Adipocyte (in vitro differentiated cells): ENCODE measurements at regions not wholly inside any gene's neighbourhood (a gene's known extent, or its start where the extent isn't known, plus 50 kb on each side); places are given as distances from the start of the nearest gene placed in this dataset.
"Not testable (repeated sequence)": the region's sequence is repeated elsewhere in the genome, so short reads cannot be mapped to it uniquely, and the experiment has no call there.

Experiments
- DNase-seq: peaks from one replicate; pipeline ENCODE4 v3.0.0-alpha.2; 2015; ENCODE audit warnings: low read depth
- H3K27me3 ChIP-seq: replicated peaks from 2 replicates; pipeline ENCODE4 v1.7.0; 2013; ENCODE audit warnings: mild to moderate bottlenecking, low read length, moderate library complexity; ENCODE audit not compliant: control insufficient read depth, insufficient read depth
- H3K36me3 ChIP-seq: 2 replicates; pipeline ENCODE4 v1.7.0; 2013; ENCODE audit warnings: low read length, mild to moderate bottlenecking, moderate library complexity; ENCODE audit not compliant: control insufficient read depth, insufficient read depth, severe bottlenecking
- H3K4me1 ChIP-seq: 2 replicates; pipeline ENCODE4 v1.7.0; 2013; ENCODE audit warnings: mild to moderate bottlenecking, low read length, moderate library complexity; ENCODE audit not compliant: control insufficient read depth, insufficient read depth
- H3K4me3 ChIP-seq: 2 replicates; pipeline ENCODE4 v1.7.0; 2013; ENCODE audit warnings: mild to moderate bottlenecking, low read length, moderate library complexity
- H3K9ac ChIP-seq: 2 replicates; pipeline ENCODE4 v1.7.0; 2013; ENCODE audit warnings: mild to moderate bottlenecking, low read length, moderate library complexity
- H3K9me3 ChIP-seq: 2 replicates; pipeline ENCODE4 v1.7.0; 2013; ENCODE audit warnings: mild to moderate bottlenecking, low read length, moderate library complexity; ENCODE audit not compliant: control insufficient read depth

DNA sequence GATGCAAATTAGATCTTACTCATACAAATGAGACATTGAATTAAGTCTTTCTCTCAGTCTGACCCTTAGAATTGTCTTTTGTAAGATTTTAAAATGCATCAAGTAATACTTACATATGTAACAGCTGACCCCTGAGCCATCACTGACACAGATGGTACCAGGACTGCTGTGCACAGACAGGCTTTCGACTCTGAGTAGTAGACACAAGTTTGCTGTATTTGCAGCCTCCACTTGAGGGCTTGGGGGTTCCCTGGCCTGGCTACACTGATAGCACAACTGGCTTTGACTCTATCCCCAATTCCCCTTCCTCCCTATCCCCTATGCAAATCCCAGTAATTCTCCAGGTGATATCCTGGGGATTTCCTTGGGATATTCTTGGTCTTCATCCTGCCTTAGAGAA, 200.7 kb downstream of the RPIA start:
- Histone ChIP-seq H3K9ac (no peak overlapping the region), H3K36me3 (no peaks in the 10 kb centered on the region), H3K27me3 (peaks cover 10% of the 10 kb centered on the region), H3K9me3 (no peaks in the 10 kb centered on the region), H3K4me3 (no peak overlapping the region), H3K4me1 (no peaks in the 10 kb centered on the region)
- no peak for DNase-seq

DNA sequence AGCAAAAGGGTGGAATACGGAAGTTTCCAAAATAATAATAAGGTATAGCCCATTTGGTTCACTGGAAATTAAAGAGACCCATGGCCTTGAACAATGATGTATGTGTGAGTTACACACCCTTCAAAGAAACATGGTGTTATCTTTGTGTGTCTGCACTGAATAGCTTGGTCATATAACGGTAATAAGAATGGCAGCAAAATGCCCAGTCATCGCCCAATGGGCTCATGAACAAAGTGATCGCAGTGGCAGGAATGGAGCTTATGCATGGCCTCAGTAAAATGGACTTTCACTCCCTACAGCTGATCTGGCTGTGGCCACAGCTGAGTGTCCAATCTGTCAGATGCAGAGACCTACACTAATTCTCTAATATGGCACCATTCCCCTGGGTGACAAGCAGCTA, 201.3 kb downstream of the RPIA start:
- no peaks in the 10 kb centered on the region for H3K4me1 ChIP-seq
- H3K4me3 ChIP-seq, result no peak overlapping the region
- DNase-seq, result no peak
- H3K9ac ChIP-seq, result no peak overlapping the region
- peaks cover 15% of the 10 kb centered on the region for H3K27me3 ChIP-seq
- no peaks in the 10 kb centered on the region for H3K9me3 ChIP-seq
- no peaks in the 10 kb centered on the region for H3K36me3 ChIP-seq

DNA sequence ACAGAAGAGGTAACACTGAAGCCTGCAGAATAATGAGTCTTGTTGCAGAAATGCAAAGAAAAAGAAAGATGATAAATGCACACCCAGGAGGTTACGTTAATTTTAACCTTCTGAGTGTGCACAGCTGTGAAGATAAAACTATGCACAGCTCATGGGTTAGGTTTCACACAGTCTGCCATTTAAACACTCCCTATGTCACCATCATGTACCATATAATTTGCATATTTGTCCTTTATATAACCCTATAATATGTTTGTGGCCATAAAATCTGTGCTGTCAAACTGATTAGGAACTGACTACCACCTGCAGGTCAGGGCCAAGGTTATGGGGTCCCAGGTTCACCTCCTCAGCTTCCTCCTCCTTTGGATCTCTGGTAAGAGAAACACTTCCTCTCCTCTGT, 205.5 kb downstream of the RPIA start:
- no peak for DNase-seq
- Histone ChIP-seq H3K4me3 (no peak overlapping the region), H3K36me3 (no peaks in the 10 kb centered on the region), H3K4me1 (no peaks in the 10 kb centered on the region), H3K9me3 (no peaks in the 10 kb centered on the region), H3K9ac (no peak overlapping the region), H3K27me3 (peaks cover 40% of the 10 kb centered on the region)

DNA sequence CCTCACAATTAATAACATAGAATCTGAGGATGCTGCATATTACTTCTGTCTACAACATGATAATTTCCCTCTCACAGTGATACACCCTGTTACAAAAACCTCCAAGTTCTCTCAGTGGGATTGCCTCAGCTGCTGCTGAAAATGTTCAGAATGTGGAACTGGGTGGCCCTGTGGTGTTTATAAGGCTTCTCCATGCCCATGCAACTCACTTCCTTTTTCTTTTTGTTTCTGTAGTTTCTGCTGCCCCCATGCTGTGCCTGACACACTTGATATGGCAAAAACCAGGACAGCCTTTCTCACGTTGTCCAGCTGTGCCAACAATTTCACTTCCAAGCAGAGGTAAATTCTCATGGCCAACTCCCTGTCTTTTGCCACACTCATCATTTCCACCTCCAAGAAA, 206.2 kb downstream of the RPIA start:
- no peak overlapping the region for H3K9ac ChIP-seq
- peaks cover 4% of the 10 kb centered on the region for H3K4me1 ChIP-seq
- no peak overlapping the region for H3K4me3 ChIP-seq
- peaks cover 40% of the 10 kb centered on the region for H3K27me3 ChIP-seq
- H3K36me3 ChIP-seq, result no peaks in the 10 kb centered on the region
- H3K9me3 ChIP-seq, result no peaks in the 10 kb centered on the region
- DNase-seq, result no peak

DNA sequence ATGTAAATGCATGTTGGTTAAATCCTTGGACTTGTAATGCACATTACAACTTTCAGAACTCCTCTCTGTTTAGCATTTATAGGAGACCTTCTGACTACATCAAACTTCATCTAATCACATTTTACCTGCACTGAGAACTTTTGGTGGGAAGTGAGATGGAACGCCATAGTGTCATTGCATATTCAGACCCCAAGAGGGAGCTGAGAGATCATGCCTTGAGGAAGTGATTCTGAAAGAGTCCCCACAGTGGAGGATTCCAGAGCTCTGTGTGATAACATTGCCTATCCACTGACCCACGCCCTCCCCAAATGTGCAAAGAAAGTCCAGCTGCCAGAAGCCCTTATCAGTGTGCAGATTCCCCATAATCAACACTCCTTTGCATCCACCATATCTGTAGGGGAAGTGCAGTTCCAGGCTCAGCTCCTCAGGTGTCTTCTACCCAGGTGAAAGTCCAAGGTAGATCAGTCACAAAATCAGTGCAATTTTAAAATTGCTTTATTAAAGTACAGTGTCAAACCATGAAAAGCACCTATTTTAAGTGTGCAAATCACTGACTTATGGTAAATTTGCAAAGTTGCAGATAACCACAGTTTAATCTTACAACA, 212.4 kb downstream of the RPIA start:
- Histone ChIP-seq H3K4me1 (peaks cover 4% of the 10 kb centered on the region), H3K27me3 (peaks cover 20% of the 10 kb centered on the region), H3K4me3 (no peak overlapping the region), H3K9me3 (no peaks in the 10 kb centered on the region), H3K36me3 (no peaks in the 10 kb centered on the region), H3K9ac (no peak overlapping the region)
- peak; percentile 33 for DNase-seq

DNA sequence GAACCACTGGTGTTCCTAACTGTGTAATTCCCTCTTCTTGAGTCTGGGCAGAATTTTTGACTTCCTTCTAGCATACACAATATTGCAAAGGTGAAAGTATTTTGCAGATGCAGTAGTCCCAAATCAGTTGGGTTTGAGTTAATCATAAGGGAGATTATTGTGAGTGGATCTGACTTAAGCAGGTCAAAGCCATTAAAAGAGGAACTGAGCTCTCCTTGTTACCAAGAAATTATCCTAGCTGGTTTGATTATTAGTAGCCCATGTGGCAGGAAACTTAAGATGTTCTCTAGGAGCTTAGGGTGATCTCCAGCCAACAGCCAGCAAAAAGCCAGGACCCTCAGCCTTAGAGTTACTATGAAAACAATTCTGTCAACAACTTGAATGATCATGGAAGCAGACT, 221.8 kb downstream of the RPIA start:
- H3K27me3 ChIP-seq, result peaks cover 7% of the 10 kb centered on the region
- no peak for DNase-seq
- no peaks in the 10 kb centered on the region for H3K36me3 ChIP-seq
- H3K9me3 ChIP-seq, result no peaks in the 10 kb centered on the region
- H3K9ac ChIP-seq, result no peak overlapping the region
- no peak overlapping the region for H3K4me3 ChIP-seq
- H3K4me1 ChIP-seq, result no peaks in the 10 kb centered on the region

DNA sequence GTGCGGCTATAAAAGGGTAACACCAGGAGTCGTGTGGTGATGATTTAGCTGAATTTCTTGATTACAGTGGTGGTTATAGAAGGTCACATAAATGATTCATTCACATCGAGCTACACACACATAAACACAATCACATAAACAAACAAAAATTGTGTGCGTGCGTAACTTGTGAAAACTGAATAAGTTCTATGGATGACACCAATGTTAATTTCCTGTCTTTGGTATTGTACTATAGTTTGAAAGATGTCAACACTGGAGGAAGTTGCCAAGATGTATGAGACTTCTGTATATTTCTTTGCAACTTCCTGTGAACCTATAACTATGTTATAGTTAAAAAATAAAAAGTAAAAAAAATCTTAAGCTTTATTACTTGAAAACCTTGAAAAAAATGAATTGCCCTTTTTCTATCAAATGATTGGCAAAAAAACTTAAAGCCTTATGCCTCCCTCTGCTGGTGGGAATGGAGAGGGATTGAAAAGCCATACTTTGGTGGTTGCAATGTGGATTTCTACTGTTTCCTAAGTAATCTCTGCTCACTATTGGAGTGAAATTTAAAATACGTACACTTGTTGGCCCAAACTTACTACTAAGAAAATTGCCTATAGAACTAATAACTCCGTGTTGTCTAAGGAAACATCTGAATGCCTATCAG, 227.7 kb downstream of the RPIA start:
- no peak overlapping the region for H3K4me3 ChIP-seq
- no peaks in the 10 kb centered on the region for H3K4me1 ChIP-seq
- no peaks in the 10 kb centered on the region for H3K9me3 ChIP-seq
- DNase-seq, result peak; percentile 53
- H3K9ac ChIP-seq, result no peak overlapping the region
- H3K36me3 ChIP-seq, result no peaks in the 10 kb centered on the region
- peaks cover 7% of the 10 kb centered on the region for H3K27me3 ChIP-seq

DNA sequence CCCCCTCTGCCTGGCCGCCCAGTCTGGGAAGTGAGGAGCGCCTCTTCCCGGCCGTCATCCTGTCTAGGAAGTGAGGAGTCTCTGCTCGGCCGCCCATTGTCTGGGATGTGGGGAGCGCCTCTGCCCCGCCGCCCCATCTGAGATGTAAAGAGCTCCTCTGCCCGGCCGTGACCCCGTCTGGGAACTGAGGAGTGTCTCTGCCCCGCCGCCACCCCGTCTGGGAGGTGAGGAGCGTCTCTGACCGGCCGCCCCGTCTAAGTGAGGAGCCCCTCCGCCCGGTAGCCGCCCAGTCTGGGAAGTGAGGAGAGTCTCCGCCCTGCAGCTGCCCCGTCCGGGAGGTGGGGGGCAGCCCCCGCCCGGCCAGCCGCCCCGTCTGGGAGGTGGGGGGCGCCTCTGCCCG, 228.9 kb downstream of the RPIA start:
- not testable (repeated sequence) for DNase-seq, H3K9me3 ChIP-seq, H3K4me1 ChIP-seq, H3K9ac ChIP-seq, H3K27me3 ChIP-seq, H3K4me3 ChIP-seq, H3K36me3 ChIP-seq

DNA sequence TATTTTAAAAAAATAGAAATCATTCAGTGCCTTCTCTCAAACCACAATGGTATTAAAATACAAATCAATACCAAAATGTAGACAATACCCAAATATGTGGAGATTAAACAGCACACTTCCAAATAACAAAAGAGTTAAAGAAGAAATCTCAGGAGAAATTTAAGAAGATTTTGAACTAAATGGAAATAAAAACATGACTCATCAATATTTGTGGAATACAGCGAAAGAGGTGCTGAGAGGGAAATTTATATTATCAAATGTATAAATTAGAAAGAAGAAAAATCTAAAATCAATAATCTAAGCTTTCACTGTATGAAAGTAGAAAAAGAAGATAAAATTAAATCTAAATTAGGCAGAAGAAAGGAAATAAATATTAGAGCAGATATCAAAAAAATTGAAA, 233.1 kb downstream of the RPIA start:
- Histone ChIP-seq H3K9ac (no peak overlapping the region), H3K27me3 (no peaks in the 10 kb centered on the region), H3K9me3 (no peaks in the 10 kb centered on the region), H3K36me3 (no peaks in the 10 kb centered on the region), H3K4me3 (no peak overlapping the region), H3K4me1 (no peaks in the 10 kb centered on the region)
- DNase-seq, result no peak

DNA sequence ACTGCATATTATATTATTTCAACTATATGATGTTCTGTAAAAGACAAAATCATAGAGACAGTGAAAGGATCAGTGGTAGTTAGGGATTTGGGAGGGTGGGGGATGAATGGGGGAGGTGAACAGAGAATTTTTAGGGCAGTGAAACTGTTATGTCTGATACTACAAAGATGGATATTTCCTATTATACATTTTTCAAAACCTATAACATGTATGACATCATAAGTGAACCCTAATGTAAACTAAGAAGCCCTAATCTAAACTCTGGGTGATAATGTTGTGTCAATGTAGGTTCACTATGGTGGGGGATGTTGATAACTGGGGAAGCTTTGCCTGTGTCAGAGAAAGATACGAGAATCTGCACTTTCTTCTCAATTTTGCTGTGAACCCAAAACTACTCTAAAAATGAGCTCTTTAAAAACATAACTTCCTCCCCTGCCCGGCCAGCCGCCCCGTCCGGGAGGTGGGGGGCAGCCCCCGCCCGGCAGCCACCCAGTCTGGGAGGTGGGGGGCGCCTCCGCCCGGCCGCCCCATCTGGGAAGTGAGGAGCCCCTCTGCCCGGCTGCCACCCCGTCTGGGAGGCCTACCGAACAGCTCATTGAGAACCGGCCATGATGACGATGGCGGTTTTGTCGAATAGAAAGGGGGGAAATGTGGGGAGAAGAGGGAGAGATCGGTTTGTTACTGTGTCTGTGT, 234.4 kb downstream of the RPIA start:
- H3K9me3 ChIP-seq, result no peaks in the 10 kb centered on the region
- no peaks in the 10 kb centered on the region for H3K36me3 ChIP-seq
- no peaks in the 10 kb centered on the region for H3K4me1 ChIP-seq
- no peaks in the 10 kb centered on the region for H3K27me3 ChIP-seq
- no peak for DNase-seq
- H3K4me3 ChIP-seq, result no peak overlapping the region
- no peak overlapping the region for H3K9ac ChIP-seq

DNA sequence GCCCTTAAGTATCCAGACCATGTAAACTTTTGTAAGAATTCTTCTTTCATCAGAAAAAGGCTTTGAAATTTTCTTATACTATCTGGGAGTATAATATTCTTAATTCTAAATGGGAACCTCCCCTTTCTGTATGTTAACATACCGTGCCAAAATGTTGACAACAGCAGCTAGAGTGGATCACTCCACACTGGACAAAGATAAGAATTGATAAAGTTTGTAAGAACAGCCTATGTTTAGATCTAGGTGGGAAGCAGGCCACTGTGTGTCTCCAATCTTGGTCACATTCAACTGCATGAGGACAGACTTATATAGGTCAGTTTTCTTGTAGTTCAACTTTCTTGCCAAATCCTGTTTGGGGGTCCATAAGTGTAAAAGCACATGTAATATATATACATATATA, 235.7 kb downstream of the RPIA start:
- Histone ChIP-seq H3K9me3 (no peaks in the 10 kb centered on the region), H3K9ac (no peak overlapping the region), H3K27me3 (no peaks in the 10 kb centered on the region), H3K4me3 (no peak overlapping the region), H3K36me3 (no peaks in the 10 kb centered on the region), H3K4me1 (no peaks in the 10 kb centered on the region)
- DNase-seq, result no peak
